GM18507 (cell line): ENCODE measurements at regions not wholly inside any gene's neighbourhood (a gene's known extent, or its start where the extent isn't known, plus 50 kb on each side); places are given as distances from the start of the nearest gene placed in this dataset.
A peak's percentile ranks its signal among the peaks of the same experiment; 100 is the strongest.

ENCODE experiments used
- DNase-seq: peaks from one replicate; pipeline ENCODE4 v3.0.0; 2011; ENCODE audit warnings: low read depth; ENCODE audit not compliant: insufficient read length; ENCODE audit errors: extremely low spot score
- FAIRE-seq: peaks from 2 replicates; lab custom pipeline; 2011; peaks lifted over from hg19 to GRCh38; lab: Jason Lieb, UNC

- no peak for DNase-seq
- FAIRE-seq, result no peak
These were observed 271.7 kb downstream of the BUD13 start for GRCh38 chr11:116500947-116501602.

- FAIRE-seq (no peak), DNase-seq (no peak)
These were observed 272.5 kb downstream of the BUD13 start for GRCh38 chr11:116500026-116500946.

GRCh38 chr11:116499396-116500003 is 273.3 kb downstream of the BUD13 start:
- FAIRE-seq (no peak), DNase-seq (peak; percentile 39)

- DNase-seq (no peak), FAIRE-seq (no peak)
These were observed 274.6 kb downstream of the BUD13 start for GRCh38 chr11:116498161-116498560.

- no peak for DNase-seq
- FAIRE-seq, result no peak
These were observed 280.2 kb downstream of the BUD13 start for GRCh38 chr11:116492600-116492999.

GRCh38 chr11:116488836-116489389 is 283.9 kb downstream of the BUD13 start:
- DNase-seq, result no peak
- FAIRE-seq, result no peak

- no peak for FAIRE-seq
- DNase-seq, result no peak
These were observed 287.4 kb downstream of the BUD13 start for GRCh38 chr11:116485425-116485824.

GRCh38 chr11:116482716-116483115 is 290.1 kb downstream of the BUD13 start:
- FAIRE-seq, result no peak
- no peak for DNase-seq

- FAIRE-seq (no peak), DNase-seq (no peak)
These were observed 291.6 kb downstream of the BUD13 start for GRCh38 chr11:116481126-116481675.

- no peak for DNase-seq
- no peak for FAIRE-seq
These were observed 293.8 kb downstream of the BUD13 start for GRCh38 chr11:116478669-116479668.

GRCh38 chr11:116478205-116478604 is 294.6 kb downstream of the BUD13 start:
- FAIRE-seq, result no peak

GRCh38 chr11:116473790-116474346 is 298.9 kb downstream of the BUD13 start:
- no peak for DNase-seq
- FAIRE-seq, result no peak

More at GRCh38 chr11:116478205-116478604, 294.6 kb downstream of the BUD13 start:
- no peak for DNase-seq

- no peak for FAIRE-seq
These were observed 299.5 kb downstream of the BUD13 start for GRCh38 chr11:116473206-116473769.

GRCh38 chr11:116472651-116473050 is 300.1 kb downstream of the BUD13 start:
- FAIRE-seq (no peak), DNase-seq (no peak)

More at GRCh38 chr11:116473206-116473769, 299.5 kb downstream of the BUD13 start:
- no peak for DNase-seq

- DNase-seq (no peak), FAIRE-seq (no peak)
These were observed 301.1 kb downstream of the BUD13 start for GRCh38 chr11:116471608-116472256.

- DNase-seq (no peak), FAIRE-seq (no peak)
These were observed 304.1 kb downstream of the BUD13 start for GRCh38 chr11:116468699-116469098.

- DNase-seq (no peak), FAIRE-seq (no peak)
These were observed 305.0 kb downstream of the BUD13 start for GRCh38 chr11:116467823-116468222.
